GM23338 (cell line): ENCODE measurements at regions not wholly inside any gene's neighbourhood (a gene's known extent, or its start where the extent isn't known, plus 50 kb on each side); places are given as distances from the start of the nearest gene placed in this dataset.

Source experiments
- ATAC-seq: fragments of 200-7000 bp; cut with Tn5 transposase; 3 replicates; pipeline ENCODE4 v1.9.1; 2020
- DNase-seq: peaks from one replicate; pipeline ENCODE4 v3.0.0-alpha.2; 2015; ENCODE audit warnings: low spot score
- H2AFZ ChIP-seq: fragments of 200-600 bp; sonication (generic); 2 replicates; pipeline ENCODE4 v1.8.0; 2016; ENCODE audit warnings: antibody characterized with exemption, mild to moderate bottlenecking, moderate library complexity
- H3F3A ChIP-seq: fragments of 200-600 bp; sonication (generic); replicated peaks from 2 replicates; pipeline ENCODE4 v1.8.0; 2017; ENCODE audit warnings: antibody characterized with exemption, mixed run types, low read depth
- H3K27ac ChIP-seq: fragments of 200-600 bp; sonication (generic); 2 replicates; pipeline ENCODE4 v1.6.1; 2016; ENCODE audit warnings: low read depth
- H3K27me3 ChIP-seq: fragments of 200-600 bp; sonication (generic); 2 replicates; pipeline ENCODE4 v1.8.0; 2016; ENCODE audit warnings: mild to moderate bottlenecking, mixed run types, moderate library complexity; ENCODE audit not compliant: insufficient read depth
- H3K36me3 ChIP-seq: fragments of 200-600 bp; sonication (generic); 2 replicates; pipeline ENCODE4 v1.8.0; 2016; ENCODE audit warnings: mild to moderate bottlenecking; ENCODE audit not compliant: insufficient read depth
- H3K4me1 ChIP-seq: fragments of 200-600 bp; sonication (generic); 2 replicates; pipeline ENCODE4 v1.8.0; 2016; ENCODE audit warnings: mild to moderate bottlenecking, moderate library complexity; ENCODE audit not compliant: insufficient read depth
- H3K4me2 ChIP-seq: fragments of 200-600 bp; sonication (generic); 2 replicates; pipeline ENCODE4 v1.7.1; 2017; ENCODE audit warnings: mixed run types
- H3K4me3 ChIP-seq: fragments of 200-600 bp; sonication (generic); 2 replicates; pipeline ENCODE4 v1.6.1; 2016; ENCODE audit warnings: mixed run types
- H3K79me2 ChIP-seq: fragments of 200-600 bp; sonication (generic); replicated peaks from 2 replicates; pipeline ENCODE4 v1.8.0; 2017; ENCODE audit warnings: mild to moderate bottlenecking; ENCODE audit not compliant: insufficient read depth
- H3K9me2 ChIP-seq: fragments of 200-600 bp; sonication (generic); 2 replicates; pipeline ENCODE4 v1.8.0; 2017; ENCODE audit not compliant: insufficient read depth
- H4K20me1 ChIP-seq: fragments of 200-600 bp; sonication (generic); replicated peaks from 2 replicates; pipeline ENCODE4 v1.8.0; 2017; ENCODE audit warnings: mild to moderate bottlenecking; ENCODE audit not compliant: insufficient read depth
- H3K27ac Mint-ChIP-seq: 2 replicates; pipeline ENCODE4 v1.8.0; 2020; ENCODE audit warnings: inconsistent platforms, mild to moderate bottlenecking, moderate library complexity, mixed read lengths
- H3K27me3 Mint-ChIP-seq: 3 replicates; pipeline ENCODE4 v1.8.0; 2022; ENCODE audit warnings: low read depth, mild to moderate bottlenecking, moderate library complexity, mixed read lengths, inconsistent platforms; ENCODE audit not compliant: insufficient read depth, poor library complexity
- H3K36me3 Mint-ChIP-seq: 3 replicates; pipeline ENCODE4 v1.8.0; 2021; ENCODE audit warnings: low read depth, mild to moderate bottlenecking, inconsistent platforms, moderate library complexity, mixed read lengths
- H3K4me1 Mint-ChIP-seq: 3 replicates; pipeline ENCODE4 v1.8.0; 2020; ENCODE audit warnings: mild to moderate bottlenecking, inconsistent platforms, mixed read lengths
- H3K4me3 Mint-ChIP-seq: 3 replicates; pipeline ENCODE4 v1.8.0; 2021; ENCODE audit warnings: moderate library complexity, mild to moderate bottlenecking, inconsistent platforms, mixed read lengths
- H3K9me3 Mint-ChIP-seq: 3 replicates; pipeline ENCODE4 v1.8.0; 2020; ENCODE audit warnings: moderate library complexity, mild to moderate bottlenecking, inconsistent platforms, mixed read lengths
- CREB1 ChIP-seq: fragments of 250-450 bp; sonication (Bioruptor Pico); IDR thresholded peaks from 2 replicates; pipeline ENCODE4 v1.5.0; 2020; ENCODE audit warnings: low read depth, mild to moderate bottlenecking, moderate library complexity
- ZNF114 ChIP-seq: fragments of 250-450 bp; sonication (Bioruptor Pico); IDR thresholded peaks from 2 replicates; pipeline ENCODE4 v1.5.0; 2020; ENCODE audit warnings: mild to moderate bottlenecking, moderate library complexity
- ZNF331 ChIP-seq: fragments of 250-450 bp; sonication (Bioruptor Pico); IDR thresholded peaks from 2 replicates; pipeline ENCODE4 v1.5.0; 2020; ENCODE audit warnings: low read depth, mild to moderate bottlenecking, moderate library complexity
- TF ChIP-seq, protein P1 (sequence below): fragments of 250-450 bp; sonication (Bioruptor Pico); IDR thresholded peaks from 2 replicates; pipeline ENCODE4 v1.5.0; 2020; ENCODE audit warnings: mild to moderate bottlenecking, moderate library complexity
- TF ChIP-seq, protein P2 (sequence below): IDR thresholded peaks from 2 replicates; pipeline ENCODE4 v1.6.1; 2016; ENCODE audit warnings: antibody characterized with exemption
- TF ChIP-seq, protein P3 (sequence below), 2 experiments: fragments of 200-600 bp in 1 of 2; sonication (generic) in 1 of 2; conservative IDR thresholded peaks; 2 replicates each; pipeline versions ENCODE4 v1.5.1 to v1.6.1; 2016 to 2017; ENCODE audit warnings: antibody characterized with exemption in 2 of 2, low read depth in 2 of 2, mild to moderate bottlenecking in 2 of 2, moderate library complexity in 1 of 2

DNA sequence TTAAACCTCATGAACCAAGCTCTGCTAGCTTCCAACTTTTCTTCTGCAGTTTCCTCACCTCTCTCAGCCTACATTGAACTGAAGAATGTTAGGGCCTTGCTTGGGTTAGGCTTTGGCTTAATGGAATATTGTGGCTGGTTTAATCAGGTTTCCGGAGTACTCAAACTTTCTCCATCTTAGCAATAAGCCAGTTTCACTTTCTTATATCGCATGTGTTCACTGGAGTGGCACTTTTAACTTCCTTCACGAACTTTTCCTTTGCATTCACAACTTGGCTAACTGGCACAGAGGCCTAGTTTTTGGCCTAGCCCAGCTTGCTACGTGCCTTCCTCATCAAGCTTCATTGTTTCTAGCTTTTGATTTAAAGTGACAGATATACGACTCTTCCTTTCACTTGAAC is 81.0 kb upstream of the MAST4 start:
- Histone ChIP-seq H3F3A (no peaks in the 10 kb centered on the region), H3K4me3 (no peak overlapping the region), H3K79me2 (no peaks in the 10 kb centered on the region), H2AFZ (no peak overlapping the region; the same call in 1 of the 2 replicates), H4K20me1 (no peaks in the 10 kb centered on the region), H3K9me2 (peaks cover 7% of the 10 kb centered on the region), H3K36me3 (peaks cover 6% of the 10 kb centered on the region; the same call in 1 of the 2 replicates), H3K27ac (no peak overlapping the region), H3K4me2 (no peak overlapping the region), H3K4me1 (no peaks in the 10 kb centered on the region), H3K27me3 (no peaks in the 10 kb centered on the region)
- TF ChIP-seq, protein P1, sequence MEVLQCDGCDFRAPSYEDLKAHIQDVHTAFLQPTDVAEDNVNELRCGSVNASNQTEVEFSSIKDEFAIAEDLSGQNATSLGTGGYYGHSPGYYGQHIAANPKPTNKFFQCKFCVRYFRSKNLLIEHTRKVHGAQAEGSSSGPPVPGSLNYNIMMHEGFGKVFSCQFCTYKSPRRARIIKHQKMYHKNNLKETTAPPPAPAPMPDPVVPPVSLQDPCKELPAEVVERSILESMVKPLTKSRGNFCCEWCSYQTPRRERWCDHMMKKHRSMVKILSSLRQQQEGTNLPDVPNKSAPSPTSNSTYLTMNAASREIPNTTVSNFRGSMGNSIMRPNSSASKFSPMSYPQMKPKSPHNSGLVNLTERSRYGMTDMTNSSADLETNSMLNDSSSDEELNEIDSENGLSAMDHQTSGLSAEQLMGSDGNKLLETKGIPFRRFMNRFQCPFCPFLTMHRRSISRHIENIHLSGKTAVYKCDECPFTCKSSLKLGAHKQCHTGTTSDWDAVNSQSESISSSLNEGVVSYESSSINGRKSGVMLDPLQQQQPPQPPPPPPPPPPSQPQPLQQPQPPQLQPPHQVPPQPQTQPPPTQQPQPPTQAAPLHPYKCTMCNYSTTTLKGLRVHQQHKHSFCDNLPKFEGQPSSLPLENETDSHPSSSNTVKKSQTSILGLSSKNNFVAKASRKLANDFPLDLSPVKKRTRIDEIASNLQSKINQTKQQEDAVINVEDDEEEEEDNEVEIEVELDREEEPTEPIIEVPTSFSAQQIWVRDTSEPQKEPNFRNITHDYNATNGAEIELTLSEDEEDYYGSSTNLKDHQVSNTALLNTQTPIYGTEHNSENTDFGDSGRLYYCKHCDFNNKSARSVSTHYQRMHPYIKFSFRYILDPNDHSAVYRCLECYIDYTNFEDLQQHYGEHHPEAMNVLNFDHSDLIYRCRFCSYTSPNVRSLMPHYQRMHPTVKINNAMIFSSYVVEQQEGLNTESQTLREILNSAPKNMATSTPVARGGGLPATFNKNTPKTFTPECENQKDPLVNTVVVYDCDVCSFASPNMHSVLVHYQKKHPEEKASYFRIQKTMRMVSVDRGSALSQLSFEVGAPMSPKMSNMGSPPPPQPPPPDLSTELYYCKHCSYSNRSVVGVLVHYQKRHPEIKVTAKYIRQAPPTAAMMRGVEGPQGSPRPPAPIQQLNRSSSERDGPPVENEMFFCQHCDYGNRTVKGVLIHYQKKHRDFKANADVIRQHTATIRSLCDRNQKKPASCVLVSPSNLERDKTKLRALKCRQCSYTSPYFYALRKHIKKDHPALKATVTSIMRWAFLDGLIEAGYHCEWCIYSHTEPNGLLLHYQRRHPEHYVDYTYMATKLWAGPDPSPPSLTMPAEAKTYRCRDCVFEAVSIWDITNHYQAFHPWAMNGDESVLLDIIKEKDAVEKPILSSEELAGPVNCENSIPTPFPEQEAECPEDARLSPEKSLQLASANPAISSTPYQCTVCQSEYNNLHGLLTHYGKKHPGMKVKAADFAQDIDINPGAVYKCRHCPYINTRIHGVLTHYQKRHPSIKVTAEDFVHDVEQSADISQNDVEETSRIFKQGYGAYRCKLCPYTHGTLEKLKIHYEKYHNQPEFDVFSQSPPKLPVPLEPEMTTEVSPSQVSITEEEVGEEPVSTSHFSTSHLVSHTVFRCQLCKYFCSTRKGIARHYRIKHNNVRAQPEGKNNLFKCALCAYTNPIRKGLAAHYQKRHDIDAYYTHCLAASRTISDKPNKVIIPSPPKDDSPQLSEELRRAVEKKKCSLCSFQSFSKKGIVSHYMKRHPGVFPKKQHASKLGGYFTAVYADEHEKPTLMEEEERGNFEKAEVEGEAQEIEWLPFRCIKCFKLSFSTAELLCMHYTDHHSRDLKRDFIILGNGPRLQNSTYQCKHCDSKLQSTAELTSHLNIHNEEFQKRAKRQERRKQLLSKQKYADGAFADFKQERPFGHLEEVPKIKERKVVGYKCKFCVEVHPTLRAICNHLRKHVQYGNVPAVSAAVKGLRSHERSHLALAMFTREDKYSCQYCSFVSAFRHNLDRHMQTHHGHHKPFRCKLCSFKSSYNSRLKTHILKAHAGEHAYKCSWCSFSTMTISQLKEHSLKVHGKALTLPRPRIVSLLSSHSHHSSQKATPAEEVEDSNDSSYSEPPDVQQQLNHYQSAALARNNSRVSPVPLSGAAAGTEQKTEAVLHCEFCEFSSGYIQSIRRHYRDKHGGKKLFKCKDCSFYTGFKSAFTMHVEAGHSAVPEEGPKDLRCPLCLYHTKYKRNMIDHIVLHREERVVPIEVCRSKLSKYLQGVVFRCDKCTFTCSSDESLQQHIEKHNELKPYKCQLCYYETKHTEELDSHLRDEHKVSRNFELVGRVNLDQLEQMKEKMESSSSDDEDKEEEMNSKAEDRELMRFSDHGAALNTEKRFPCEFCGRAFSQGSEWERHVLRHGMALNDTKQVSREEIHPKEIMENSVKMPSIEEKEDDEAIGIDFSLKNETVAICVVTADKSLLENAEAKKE = no peak
- no peak for TF ChIP-seq CREB1
- TF ChIP-seq, protein P2, sequence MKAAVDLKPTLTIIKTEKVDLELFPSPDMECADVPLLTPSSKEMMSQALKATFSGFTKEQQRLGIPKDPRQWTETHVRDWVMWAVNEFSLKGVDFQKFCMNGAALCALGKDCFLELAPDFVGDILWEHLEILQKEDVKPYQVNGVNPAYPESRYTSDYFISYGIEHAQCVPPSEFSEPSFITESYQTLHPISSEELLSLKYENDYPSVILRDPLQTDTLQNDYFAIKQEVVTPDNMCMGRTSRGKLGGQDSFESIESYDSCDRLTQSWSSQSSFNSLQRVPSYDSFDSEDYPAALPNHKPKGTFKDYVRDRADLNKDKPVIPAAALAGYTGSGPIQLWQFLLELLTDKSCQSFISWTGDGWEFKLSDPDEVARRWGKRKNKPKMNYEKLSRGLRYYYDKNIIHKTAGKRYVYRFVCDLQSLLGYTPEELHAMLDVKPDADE = no peak
- no peak for TF ChIP-seq ZNF114 (CRISPR knock-in tag)
- Mint-ChIP-seq H3K36me3 (peaks cover 3% of the 10 kb centered on the region; the same call in 1 of the 3 replicates), H3K4me1 (no peaks in the 10 kb centered on the region), H3K27me3 (no peaks in the 10 kb centered on the region), H3K27ac (no peak overlapping the region), H3K4me3 (no peak overlapping the region), H3K9me3 (peaks cover 4% of the 10 kb centered on the region; the same call in 2 of the 3 replicates)
- ATAC-seq = no peak
- no peak for DNase-seq

DNA sequence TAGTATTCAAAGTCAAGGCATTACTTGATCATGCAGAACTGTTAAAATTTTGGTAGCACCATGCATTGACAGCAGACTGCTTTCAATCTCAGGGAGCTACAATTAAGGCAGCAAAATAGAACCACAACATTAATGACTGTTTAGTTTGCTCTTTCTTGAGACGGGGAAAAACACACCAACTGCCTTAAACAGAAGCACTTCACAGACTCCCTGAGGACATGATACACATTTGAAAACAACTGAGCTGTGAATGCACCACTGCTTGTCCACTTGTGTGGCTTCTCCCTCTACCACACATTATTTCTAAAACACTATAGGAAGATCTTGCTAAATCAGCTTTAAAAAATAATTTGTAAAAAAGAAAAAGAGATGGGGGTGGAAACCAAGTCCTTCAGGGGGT is 79.6 kb upstream of the MAST4 start:
- no peaks in the 10 kb centered on the region for H3K4me1 Mint-ChIP-seq

More for the DNA sequence above, 79.6 kb upstream of the MAST4 start:
- Histone ChIP-seq H3K4me3 (no peak overlapping the region), H4K20me1 (no peaks in the 10 kb centered on the region), H3K9me2 (peaks cover 4% of the 10 kb centered on the region; the same call in 1 of the 2 replicates), H2AFZ (no peak overlapping the region), H3K27ac (no peak overlapping the region), H3F3A (no peaks in the 10 kb centered on the region), H3K4me2 (no peak overlapping the region), H3K27me3 (no peaks in the 10 kb centered on the region), H3K4me1 (no peaks in the 10 kb centered on the region), H3K79me2 (no peaks in the 10 kb centered on the region), H3K36me3 (peaks cover 6% of the 10 kb centered on the region; the same call in 1 of the 2 replicates)
- peaks cover 11% of the 10 kb centered on the region; the same call in 2 of the 3 replicates for H3K36me3 Mint-ChIP-seq
- TF ChIP-seq, protein P3, sequence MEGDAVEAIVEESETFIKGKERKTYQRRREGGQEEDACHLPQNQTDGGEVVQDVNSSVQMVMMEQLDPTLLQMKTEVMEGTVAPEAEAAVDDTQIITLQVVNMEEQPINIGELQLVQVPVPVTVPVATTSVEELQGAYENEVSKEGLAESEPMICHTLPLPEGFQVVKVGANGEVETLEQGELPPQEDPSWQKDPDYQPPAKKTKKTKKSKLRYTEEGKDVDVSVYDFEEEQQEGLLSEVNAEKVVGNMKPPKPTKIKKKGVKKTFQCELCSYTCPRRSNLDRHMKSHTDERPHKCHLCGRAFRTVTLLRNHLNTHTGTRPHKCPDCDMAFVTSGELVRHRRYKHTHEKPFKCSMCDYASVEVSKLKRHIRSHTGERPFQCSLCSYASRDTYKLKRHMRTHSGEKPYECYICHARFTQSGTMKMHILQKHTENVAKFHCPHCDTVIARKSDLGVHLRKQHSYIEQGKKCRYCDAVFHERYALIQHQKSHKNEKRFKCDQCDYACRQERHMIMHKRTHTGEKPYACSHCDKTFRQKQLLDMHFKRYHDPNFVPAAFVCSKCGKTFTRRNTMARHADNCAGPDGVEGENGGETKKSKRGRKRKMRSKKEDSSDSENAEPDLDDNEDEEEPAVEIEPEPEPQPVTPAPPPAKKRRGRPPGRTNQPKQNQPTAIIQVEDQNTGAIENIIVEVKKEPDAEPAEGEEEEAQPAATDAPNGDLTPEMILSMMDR (conservative IDR thresholded peaks at IDR 0.05; ENCODE audit: low read depth in 2 of 2) = no peak
- no peak for TF ChIP-seq ZNF331 (CRISPR knock-in tag)
- H3K27me3 Mint-ChIP-seq = no peaks in the 10 kb centered on the region
- DNase-seq (no peak), ATAC-seq (no peak)
- peaks cover 16% of the 10 kb centered on the region for H3K9me3 Mint-ChIP-seq
- H3K4me3 Mint-ChIP-seq = no peak overlapping the region
- H3K27ac Mint-ChIP-seq = no peak overlapping the region
